ENCODE measurements at regions not wholly inside any gene's neighbourhood (a gene's known extent, or its start where the extent isn't known, plus 50 kb on each side); places are given as distances from the start of the nearest gene placed in this dataset.

- TF ChIP-seq CTCF (conservative IDR thresholded peaks at IDR 0.05 in 1 of 2, IDR thresholded peaks at IDR 0.05 in 1 of 2; ENCODE audit: extremely low read depth in 1 of 2, insufficient read depth in 1 of 2, low read depth in 1 of 2, low read length in 2 of 2) = no peak
- no peak for TF ChIP-seq EZH2 (IDR thresholded peaks at IDR 0.05; ENCODE audit: borderline replicate concordance, low read length)
Measured at GRCh38 chr3:193871220-193871485, 264.8 kb upstream of the HES1 start.
